HEK293 (cell line): ENCODE measurements at regions not wholly inside any gene's neighbourhood (a gene's known extent, or its start where the extent isn't known, plus 50 kb on each side); places are given as distances from the start of the nearest gene placed in this dataset.

Source experiments
- CTCF ChIA-PET: fragments of 350-600 bp; formaldehyde crosslinking; extraction: SDS; loops from one replicate; lab custom pipeline; 2021; ENCODE audit warnings: antibody characterized with exemption; lab: Yijun Ruan, JAX
- POLR2A ChIA-PET: fragments of 300-600 bp; formaldehyde crosslinking; extraction: SDS; loops from one replicate; lab custom pipeline; 2020; ENCODE audit warnings: antibody characterized with exemption, inconsistent platforms; lab: Yijun Ruan, JAX
- H3K27ac ChIP-seq: fragments of 200-500 bp; sonication (Bioruptor generic); 2 replicates; pipeline ENCODE4 v1.5.1; 2014; ENCODE audit warnings: low read depth, low read length, control low read depth, inconsistent platforms; ENCODE audit errors: extremely low read depth
- H3K36me3 ChIP-seq, 2 experiments: fragments of 200-500 bp in 1 of 2; sonication (Bioruptor generic) in 1 of 2; 1 replicate in 1 of 2; 2 replicates in 1 of 2; pipeline ENCODE4 v1.5.1; 2014 to 2017; ENCODE audit warnings: inconsistent platforms in 2 of 2, low read length in 2 of 2; ENCODE audit not compliant: control insufficient read depth in 2 of 2, insufficient read depth in 1 of 2
- H3K4me1 ChIP-seq: fragments of 200-500 bp; sonication (Bioruptor generic); 2 replicates; pipeline ENCODE4 v1.5.1; 2014; ENCODE audit warnings: mild to moderate bottlenecking, low read length, inconsistent platforms; ENCODE audit not compliant: control insufficient read depth, insufficient read depth
- H3K4me3 ChIP-seq: 2 replicates; pipeline ENCODE4 v1.5.1; 2011; ENCODE audit warnings: low read depth, mild to moderate bottlenecking, control low read depth, low read length, moderate library complexity
- H3K9me3 ChIP-seq: fragments of 200-500 bp; sonication (Bioruptor generic); 2 replicates; pipeline ENCODE4 v1.5.1; 2014; ENCODE audit warnings: low read depth, low read length, inconsistent platforms; ENCODE audit not compliant: control insufficient read depth, insufficient read depth
- BCL11A ChIP-seq: fragments of 450-650 bp; formaldehyde crosslinking; IDR thresholded peaks from 2 replicates; pipeline ENCODE4 v1.5.1; 2016; ENCODE audit warnings: low read depth, missing biosample characterization, missing genetic modification characterization
- KLF9 ChIP-seq: fragments of 450-650 bp; formaldehyde crosslinking; IDR thresholded peaks from 2 replicates; pipeline ENCODE4 v1.5.1; 2016; ENCODE audit warnings: missing biosample characterization, missing genetic modification characterization, low read depth
- PRDM1 ChIP-seq: fragments of 450-650 bp; formaldehyde crosslinking; IDR thresholded peaks from 2 replicates; pipeline ENCODE4; 2016; ENCODE audit warnings: missing biosample characterization, missing genetic modification characterization
- RBAK ChIP-seq: fragments of 450-650 bp; formaldehyde crosslinking; IDR thresholded peaks from 2 replicates; pipeline ENCODE4 v1.5.1; 2016; ENCODE audit warnings: missing biosample characterization, missing genetic modification characterization
- REPIN1 ChIP-seq: fragments of 450-650 bp; formaldehyde crosslinking; IDR thresholded peaks from 2 replicates; pipeline ENCODE4 v1.5.1; 2017; ENCODE audit warnings: missing biosample characterization, missing genetic modification characterization, low read depth
- ZBTB1 ChIP-seq: fragments of 450-650 bp; formaldehyde crosslinking; IDR thresholded peaks from 2 replicates; pipeline ENCODE4 v1.5.1; 2016; ENCODE audit warnings: missing biosample characterization, missing genetic modification characterization
- ZBTB48 ChIP-seq: fragments of 450-650 bp; formaldehyde crosslinking; IDR thresholded peaks from 2 replicates; pipeline ENCODE4 v1.5.1; 2016; ENCODE audit warnings: missing biosample characterization, missing genetic modification characterization
- ZBTB7A ChIP-seq: fragments of 450-650 bp; formaldehyde crosslinking; IDR thresholded peaks from 2 replicates; pipeline ENCODE4 v1.5.1; 2016; ENCODE audit warnings: low read depth, missing biosample characterization, missing genetic modification characterization
- ZNF114 ChIP-seq: fragments of 450-650 bp; formaldehyde crosslinking; IDR thresholded peaks from 2 replicates; pipeline ENCODE4 v1.5.0; 2017; ENCODE audit warnings: missing biosample characterization, missing genetic modification characterization
- ZNF140 ChIP-seq: fragments of 450-650 bp; formaldehyde crosslinking; IDR thresholded peaks from 2 replicates; pipeline ENCODE4 v1.5.1; 2016; ENCODE audit warnings: missing biosample characterization, missing genetic modification characterization
- ZNF146 ChIP-seq: fragments of 450-650 bp; formaldehyde crosslinking; IDR thresholded peaks from 2 replicates; pipeline ENCODE4 v1.5.1; 2016; ENCODE audit warnings: missing biosample characterization, missing genetic modification characterization
- ZNF16 ChIP-seq: fragments of 450-650 bp; formaldehyde crosslinking; IDR thresholded peaks from 2 replicates; pipeline ENCODE4 v1.5.1; 2016; ENCODE audit warnings: low read depth, missing biosample characterization, missing genetic modification characterization
- ZNF169 ChIP-seq: fragments of 450-650 bp; formaldehyde crosslinking; IDR thresholded peaks from 2 replicates; pipeline ENCODE4 v1.5.1; 2016; ENCODE audit warnings: missing biosample characterization, missing genetic modification characterization
- ZNF174 ChIP-seq: fragments of 450-650 bp; formaldehyde crosslinking; IDR thresholded peaks from 2 replicates; pipeline ENCODE4 v1.5.0; 2017; ENCODE audit warnings: missing biosample characterization, mild to moderate bottlenecking, missing genetic modification characterization
- ZNF223 ChIP-seq: fragments of 450-650 bp; formaldehyde crosslinking; IDR thresholded peaks from 2 replicates; pipeline ENCODE4 v1.5.1; 2016; ENCODE audit warnings: missing biosample characterization, missing genetic modification characterization
- ZNF37A ChIP-seq: fragments of 450-650 bp; IDR thresholded peaks from 2 replicates; pipeline ENCODE4 v1.5.1; 2018; ENCODE audit warnings: missing biosample characterization, missing genetic modification characterization
- ZNF473 ChIP-seq: fragments of 450-650 bp; formaldehyde crosslinking; IDR thresholded peaks from 2 replicates; pipeline ENCODE4 v1.5.1; 2017; ENCODE audit warnings: missing biosample characterization, missing genetic modification characterization
- ZNF558 ChIP-seq: fragments of 450-650 bp; formaldehyde crosslinking; IDR thresholded peaks from 2 replicates; pipeline ENCODE4 v1.5.1; 2016; ENCODE audit warnings: missing biosample characterization, missing genetic modification characterization
- ZNF561 ChIP-seq: fragments of 450-650 bp; IDR thresholded peaks from 2 replicates; pipeline ENCODE4 v1.5.1; 2018; ENCODE audit warnings: missing biosample characterization, missing genetic modification characterization, borderline replicate concordance
- ZNF654 ChIP-seq: fragments of 450-650 bp; formaldehyde crosslinking; IDR thresholded peaks from 2 replicates; pipeline ENCODE4 v1.5.1; 2016; ENCODE audit warnings: low read depth, missing biosample characterization, missing genetic modification characterization
- ZNF701 ChIP-seq: fragments of 450-650 bp; formaldehyde crosslinking; IDR thresholded peaks from 2 replicates; pipeline ENCODE4 v1.5.1; 2016; ENCODE audit warnings: missing biosample characterization, missing genetic modification characterization
- ZNF707 ChIP-seq: fragments of 450-650 bp; formaldehyde crosslinking; IDR thresholded peaks from 2 replicates; pipeline ENCODE4 v1.5.1; 2016; ENCODE audit warnings: missing biosample characterization, missing genetic modification characterization
- ZNF76 ChIP-seq: fragments of 450-650 bp; formaldehyde crosslinking; IDR thresholded peaks from 2 replicates; pipeline ENCODE4; 2016; ENCODE audit warnings: low read depth, missing biosample characterization, missing genetic modification characterization, borderline replicate concordance
- ZXDB ChIP-seq: fragments of 450-650 bp; formaldehyde crosslinking; IDR thresholded peaks from 2 replicates; pipeline ENCODE4 v1.5.1; 2016; ENCODE audit warnings: missing biosample characterization, missing genetic modification characterization
- TF ChIP-seq, protein P1 (sequence below): fragments of 450-650 bp; formaldehyde crosslinking; IDR thresholded peaks from 2 replicates; pipeline ENCODE4 v1.5.1; 2016; ENCODE audit warnings: missing biosample characterization, missing genetic modification characterization
- TF ChIP-seq, protein P2 (sequence below): fragments of 450-650 bp; formaldehyde crosslinking; conservative IDR thresholded peaks from 2 replicates; pipeline ENCODE4 v1.5.1; 2016; ENCODE audit warnings: low read depth, missing biosample characterization, missing genetic modification characterization
- TF ChIP-seq, protein P3 (sequence below): fragments of 450-650 bp; formaldehyde crosslinking; IDR thresholded peaks from 2 replicates; pipeline ENCODE4 v1.5.1; 2017; ENCODE audit warnings: missing biosample characterization, missing genetic modification characterization

DNA sequence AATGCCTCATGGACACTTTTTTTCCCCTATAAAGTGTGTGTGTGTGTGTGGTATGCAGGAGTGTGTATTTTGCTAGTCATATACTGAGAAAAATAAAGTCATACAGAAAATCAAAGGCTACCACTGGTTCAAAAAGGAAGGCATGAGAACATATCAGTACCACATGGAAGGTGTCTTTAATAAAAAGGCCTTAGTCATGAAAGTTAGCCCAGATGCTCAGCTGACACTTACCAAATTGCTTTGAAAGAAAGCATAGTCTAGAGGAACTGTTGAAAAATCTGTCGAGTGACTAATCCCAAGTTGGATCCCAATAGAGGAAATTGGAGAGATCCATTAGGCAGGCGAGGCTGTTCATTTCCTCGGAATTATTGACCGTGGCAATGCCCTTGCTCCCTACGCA lies 432.9 kb upstream of the CFAP20DC start (continued):
- TF ChIP-seq, protein P1, sequence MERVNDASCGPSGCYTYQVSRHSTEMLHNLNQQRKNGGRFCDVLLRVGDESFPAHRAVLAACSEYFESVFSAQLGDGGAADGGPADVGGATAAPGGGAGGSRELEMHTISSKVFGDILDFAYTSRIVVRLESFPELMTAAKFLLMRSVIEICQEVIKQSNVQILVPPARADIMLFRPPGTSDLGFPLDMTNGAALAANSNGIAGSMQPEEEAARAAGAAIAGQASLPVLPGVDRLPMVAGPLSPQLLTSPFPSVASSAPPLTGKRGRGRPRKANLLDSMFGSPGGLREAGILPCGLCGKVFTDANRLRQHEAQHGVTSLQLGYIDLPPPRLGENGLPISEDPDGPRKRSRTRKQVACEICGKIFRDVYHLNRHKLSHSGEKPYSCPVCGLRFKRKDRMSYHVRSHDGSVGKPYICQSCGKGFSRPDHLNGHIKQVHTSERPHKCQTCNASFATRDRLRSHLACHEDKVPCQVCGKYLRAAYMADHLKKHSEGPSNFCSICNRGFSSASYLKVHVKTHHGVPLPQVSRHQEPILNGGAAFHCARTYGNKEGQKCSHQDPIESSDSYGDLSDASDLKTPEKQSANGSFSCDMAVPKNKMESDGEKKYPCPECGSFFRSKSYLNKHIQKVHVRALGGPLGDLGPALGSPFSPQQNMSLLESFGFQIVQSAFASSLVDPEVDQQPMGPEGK (tag by site-specific recombination): no peak
- TF ChIP-seq REPIN1 (tag by site-specific recombination) (no peak), ZNF169 (tag by site-specific recombination) (no peak), ZNF558 (tag by site-specific recombination) (no peak), ZNF114 (tag by site-specific recombination) (no peak), ZNF174 (tag by site-specific recombination) (no peak), RBAK (tag by site-specific recombination) (no peak)
- TF ChIP-seq, protein P2, sequence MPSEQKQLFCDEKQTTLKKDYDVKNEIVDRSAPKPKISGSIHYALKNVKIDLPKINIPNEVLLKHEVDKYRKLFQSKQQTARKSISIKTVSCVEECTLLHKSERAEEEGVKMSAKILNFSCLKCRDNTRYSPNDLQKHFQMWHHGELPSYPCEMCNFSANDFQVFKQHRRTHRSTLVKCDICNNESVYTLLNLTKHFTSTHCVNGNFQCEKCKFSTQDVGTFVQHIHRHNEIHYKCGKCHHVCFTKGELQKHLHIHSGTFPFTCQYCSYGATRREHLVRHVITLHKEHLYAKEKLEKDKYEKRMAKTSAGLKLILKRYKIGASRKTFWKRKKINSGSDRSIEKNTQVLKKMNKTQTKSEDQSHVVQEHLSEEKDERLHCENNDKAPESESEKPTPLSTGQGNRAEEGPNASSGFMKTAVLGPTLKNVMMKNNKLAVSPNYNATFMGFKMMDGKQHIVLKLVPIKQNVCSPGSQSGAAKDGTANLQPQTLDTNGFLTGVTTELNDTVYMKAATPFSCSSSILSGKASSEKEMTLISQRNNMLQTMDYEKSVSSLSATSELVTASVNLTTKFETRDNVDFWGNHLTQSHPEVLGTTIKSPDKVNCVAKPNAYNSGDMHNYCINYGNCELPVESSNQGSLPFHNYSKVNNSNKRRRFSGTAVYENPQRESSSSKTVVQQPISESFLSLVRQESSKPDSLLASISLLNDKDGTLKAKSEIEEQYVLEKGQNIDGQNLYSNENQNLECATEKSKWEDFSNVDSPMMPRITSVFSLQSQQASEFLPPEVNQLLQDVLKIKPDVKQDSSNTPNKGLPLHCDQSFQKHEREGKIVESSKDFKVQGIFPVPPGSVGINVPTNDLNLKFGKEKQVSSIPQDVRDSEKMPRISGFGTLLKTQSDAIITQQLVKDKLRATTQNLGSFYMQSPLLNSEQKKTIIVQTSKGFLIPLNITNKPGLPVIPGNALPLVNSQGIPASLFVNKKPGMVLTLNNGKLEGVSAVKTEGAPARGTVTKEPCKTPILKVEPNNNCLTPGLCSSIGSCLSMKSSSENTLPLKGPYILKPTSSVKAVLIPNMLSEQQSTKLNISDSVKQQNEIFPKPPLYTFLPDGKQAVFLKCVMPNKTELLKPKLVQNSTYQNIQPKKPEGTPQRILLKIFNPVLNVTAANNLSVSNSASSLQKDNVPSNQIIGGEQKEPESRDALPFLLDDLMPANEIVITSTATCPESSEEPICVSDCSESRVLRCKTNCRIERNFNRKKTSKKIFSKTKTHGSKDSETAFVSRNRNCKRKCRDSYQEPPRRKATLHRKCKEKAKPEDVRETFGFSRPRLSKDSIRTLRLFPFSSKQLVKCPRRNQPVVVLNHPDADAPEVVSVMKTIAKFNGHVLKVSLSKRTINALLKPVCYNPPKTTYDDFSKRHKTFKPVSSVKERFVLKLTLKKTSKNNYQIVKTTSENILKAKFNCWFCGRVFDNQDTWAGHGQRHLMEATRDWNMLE (tag by site-specific recombination): no peak
- TF ChIP-seq, all 188 proteins: peak for 0

DNA sequence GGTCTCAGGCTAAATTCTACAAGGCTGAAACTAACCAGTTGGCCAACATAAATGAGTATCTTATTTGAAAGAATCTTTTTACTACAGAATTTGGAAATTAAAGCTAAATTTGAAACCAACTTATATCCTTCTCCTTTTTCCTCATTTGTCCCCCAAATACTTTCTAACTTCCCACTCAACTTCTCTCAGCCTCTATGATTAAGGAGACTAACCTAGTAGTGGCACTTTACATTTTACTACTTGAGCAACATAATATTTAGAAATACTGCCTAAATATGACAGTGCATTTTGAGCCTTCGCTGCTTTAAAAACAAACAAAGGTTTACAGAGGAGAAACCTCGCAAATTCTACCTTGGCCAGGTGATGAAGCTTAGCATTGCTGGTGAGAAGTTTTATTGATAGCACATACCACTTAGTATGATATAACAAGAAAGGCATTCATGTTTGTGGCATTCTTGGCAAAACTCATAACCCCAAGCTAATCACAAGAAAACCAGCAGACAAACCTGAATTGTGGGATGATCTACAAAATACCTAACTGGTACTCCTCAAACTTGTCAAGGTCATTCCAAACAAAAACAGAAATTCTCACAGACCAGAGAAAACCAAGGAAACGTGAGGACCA lies 432.1 kb upstream of the CFAP20DC start:
- H3K27ac ChIP-seq: no peak overlapping the region
- H3K4me3 ChIP-seq: no peak overlapping the region
- no peaks in the 10 kb centered on the region for H3K36me3 ChIP-seq
- no peaks in the 10 kb centered on the region for H3K4me1 ChIP-seq
- POLR2A ChIA-PET: no interaction called here
- TF ChIP-seq ZNF707: no peak
- no peak for TF ChIP-seq ZNF140 (tag by site-specific recombination)
- TF ChIP-seq ZBTB7A (tag by site-specific recombination): no peak
- TF ChIP-seq ZNF473: no peak
- no peak for TF ChIP-seq KLF9 (tag by site-specific recombination)
- no peak for TF ChIP-seq ZNF76 (tag by site-specific recombination)
- TF ChIP-seq ZNF16 (tag by site-specific recombination): no peak
- no peak for TF ChIP-seq ZNF654
- TF ChIP-seq, all 188 proteins: peak for 0
- no peaks in the 10 kb centered on the region for H3K9me3 ChIP-seq
- CTCF ChIA-PET: no interaction called here

DNA sequence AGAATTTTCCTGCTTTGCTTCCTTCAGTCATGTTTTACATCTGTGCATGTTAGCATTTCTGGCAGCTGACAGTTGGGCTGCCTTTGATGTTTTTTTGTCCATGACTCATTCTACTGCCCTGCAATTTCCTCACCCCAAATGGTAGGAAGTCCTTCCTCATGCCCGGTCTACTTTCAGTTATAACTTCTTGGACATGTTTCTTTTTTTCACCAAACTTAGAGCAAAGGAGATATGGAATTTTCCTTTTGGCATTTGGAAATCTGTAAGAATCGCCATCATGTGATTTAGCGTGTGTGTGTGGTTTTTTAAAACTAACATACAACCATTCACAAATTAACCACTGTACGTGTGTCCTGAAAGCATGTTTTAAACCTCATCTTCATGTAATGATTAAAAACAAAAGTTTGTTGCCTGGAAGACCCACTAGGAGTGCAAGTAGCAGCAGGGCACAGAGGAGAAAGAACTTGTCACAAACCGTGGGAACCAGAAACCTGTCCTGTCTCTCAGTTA lies 430.7 kb upstream of the CFAP20DC start:
- H3K9me3 ChIP-seq: no peaks in the 10 kb centered on the region
- POLR2A ChIA-PET: no interaction called here
- TF ChIP-seq ZNF37A (tag by site-specific recombination) (no peak), ZNF146 (no peak), ZBTB1 (tag by site-specific recombination) (no peak), ZNF223 (tag by site-specific recombination) (no peak), PRDM1 (tag by site-specific recombination) (no peak), ZBTB48 (tag by site-specific recombination) (no peak), ZNF701 (no peak), ZNF473 (no peak), ZXDB (tag by site-specific recombination) (no peak), BCL11A (tag by site-specific recombination) (no peak), ZNF561 (tag by site-specific recombination) (no peak)
- TF ChIP-seq, protein P3, sequence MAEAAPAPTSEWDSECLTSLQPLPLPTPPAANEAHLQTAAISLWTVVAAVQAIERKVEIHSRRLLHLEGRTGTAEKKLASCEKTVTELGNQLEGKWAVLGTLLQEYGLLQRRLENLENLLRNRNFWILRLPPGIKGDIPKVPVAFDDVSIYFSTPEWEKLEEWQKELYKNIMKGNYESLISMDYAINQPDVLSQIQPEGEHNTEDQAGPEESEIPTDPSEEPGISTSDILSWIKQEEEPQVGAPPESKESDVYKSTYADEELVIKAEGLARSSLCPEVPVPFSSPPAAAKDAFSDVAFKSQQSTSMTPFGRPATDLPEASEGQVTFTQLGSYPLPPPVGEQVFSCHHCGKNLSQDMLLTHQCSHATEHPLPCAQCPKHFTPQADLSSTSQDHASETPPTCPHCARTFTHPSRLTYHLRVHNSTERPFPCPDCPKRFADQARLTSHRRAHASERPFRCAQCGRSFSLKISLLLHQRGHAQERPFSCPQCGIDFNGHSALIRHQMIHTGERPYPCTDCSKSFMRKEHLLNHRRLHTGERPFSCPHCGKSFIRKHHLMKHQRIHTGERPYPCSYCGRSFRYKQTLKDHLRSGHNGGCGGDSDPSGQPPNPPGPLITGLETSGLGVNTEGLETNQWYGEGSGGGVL (tag by site-specific recombination): no peak

More for the DNA sequence above, 430.7 kb upstream of the CFAP20DC start:
- Histone ChIP-seq H3K4me1 (no peaks in the 10 kb centered on the region), H3K36me3 (no peaks in the 10 kb centered on the region), H3K27ac (no peak overlapping the region), H3K4me3 (no peak overlapping the region)
- CTCF ChIA-PET: no interaction called here
